ENCODE measurements at regions not wholly inside any gene's neighbourhood (a gene's known extent, or its start where the extent isn't known, plus 50 kb on each side); places are given as distances from the start of the nearest gene placed in this dataset.

DNA sequence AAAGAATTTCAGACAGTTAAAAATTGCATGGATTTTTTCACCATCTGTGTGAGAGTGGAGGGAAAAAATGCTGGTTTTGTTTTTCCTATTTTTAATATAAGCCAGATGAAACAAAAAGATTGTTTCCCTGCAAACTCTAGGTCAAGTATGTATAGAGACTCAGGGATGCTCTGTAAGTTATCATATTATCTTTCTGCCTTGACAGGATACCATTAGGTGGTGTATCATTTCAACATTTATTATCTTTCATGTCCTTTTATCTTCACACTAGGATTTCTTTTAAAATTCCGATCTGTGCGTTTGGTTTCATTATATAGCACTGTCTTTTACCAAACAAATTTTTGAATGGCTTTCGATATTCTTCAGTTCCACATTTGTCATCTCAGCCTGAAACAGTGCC lies 225.3 kb downstream of the EN1 start:
- H3K9me3 ChIP-seq (ENCODE audit: insufficient read depth, low read length) = peaks cover 2% of the 10 kb centered on the region; the same call in 1 of the 2 replicates
- no peaks in the 10 kb centered on the region for H3K27me3 ChIP-seq (ENCODE audit: insufficient read depth, insufficient read length)
- H3K4me3 ChIP-seq (ENCODE audit: insufficient read length, low read depth) = no peak overlapping the region
- no peaks in the 10 kb centered on the region for H3K4me1 ChIP-seq (ENCODE audit: insufficient read depth, insufficient read length)
- TF ChIP-seq SUZ12 (IDR thresholded peaks at IDR 0.05; ENCODE audit: extremely low read depth, insufficient read depth, insufficient read length) = no peak
- TF ChIP-seq YY1 (IDR thresholded peaks at IDR 0.05; ENCODE audit: insufficient read depth, insufficient read length) = no peak
- no peak for DNase-seq (ENCODE audit: low read depth, low spot score)
- H3K36me3 ChIP-seq (ENCODE audit: insufficient read depth, insufficient read length, low read length) = no peaks in the 10 kb centered on the region
- H3K9ac ChIP-seq (ENCODE audit: insufficient read length, low read depth) = no peak overlapping the region

DNA sequence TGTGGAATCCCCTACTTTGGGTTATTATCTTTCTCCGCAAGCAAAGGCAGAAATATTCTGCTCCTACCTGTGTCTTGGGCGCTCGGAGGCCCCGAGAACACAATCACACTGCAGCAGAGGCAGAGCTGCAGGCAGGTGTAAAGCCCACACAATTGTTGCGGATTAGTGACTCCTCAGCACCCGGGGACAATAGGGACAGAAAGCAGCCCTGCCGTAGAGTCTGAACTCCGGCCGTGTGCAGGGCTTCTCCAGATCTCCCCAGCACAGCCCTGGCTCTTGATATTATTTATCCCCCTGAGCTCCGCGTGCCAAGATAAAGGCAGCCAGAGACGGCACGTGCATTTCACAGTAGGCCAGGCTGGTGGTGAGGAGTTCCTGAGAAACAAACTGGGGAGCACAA lies 229.2 kb downstream of the EN1 start:
- no peaks in the 10 kb centered on the region for H3K27me3 ChIP-seq (ENCODE audit: insufficient read depth, insufficient read length)

GRCh38 chr2:118616432-118616831 lies 231.0 kb downstream of the EN1 start:
- TF ChIP-seq YY1 (IDR thresholded peaks at IDR 0.05; ENCODE audit: insufficient read depth, insufficient read length) (no peak), ZNF274 (IDR thresholded peaks at IDR 0.05; ENCODE audit: low read depth, low read length) (no peak), SUZ12 (IDR thresholded peaks at IDR 0.05; ENCODE audit: extremely low read depth, insufficient read depth, insufficient read length) (no peak)
- H3K9me3 ChIP-seq (ENCODE audit: insufficient read depth, low read length) = no peaks in the 10 kb centered on the region
- no peak overlapping the region for H3K9ac ChIP-seq (ENCODE audit: insufficient read length, low read depth)
- no peaks in the 10 kb centered on the region for H3K4me1 ChIP-seq (ENCODE audit: insufficient read depth, insufficient read length)
- H3K36me3 ChIP-seq (ENCODE audit: insufficient read depth, insufficient read length, low read length) = no peaks in the 10 kb centered on the region
- no peaks in the 10 kb centered on the region for H3K27me3 ChIP-seq (ENCODE audit: insufficient read depth, insufficient read length)
- no peak overlapping the region for H3K4me3 ChIP-seq (ENCODE audit: insufficient read length, low read depth)
- DNase-seq (ENCODE audit: low read depth, low spot score) = no peak

More for the DNA sequence above, 229.2 kb downstream of the EN1 start:
- no peak for DNase-seq (ENCODE audit: low read depth, low spot score)
- Histone ChIP-seq H3K4me3 (ENCODE audit: insufficient read length, low read depth) (no peak overlapping the region), H3K36me3 (ENCODE audit: insufficient read depth, insufficient read length, low read length) (no peaks in the 10 kb centered on the region), H3K4me1 (ENCODE audit: insufficient read depth, insufficient read length) (no peaks in the 10 kb centered on the region), H3K9me3 (ENCODE audit: insufficient read depth, low read length) (no peaks in the 10 kb centered on the region), H3K9ac (ENCODE audit: insufficient read length, low read depth) (no peak overlapping the region)
- no peak for TF ChIP-seq YY1 (IDR thresholded peaks at IDR 0.05; ENCODE audit: insufficient read depth, insufficient read length)
- no peak for TF ChIP-seq SUZ12 (IDR thresholded peaks at IDR 0.05; ENCODE audit: extremely low read depth, insufficient read depth, insufficient read length)
- TF ChIP-seq ZNF274 (IDR thresholded peaks at IDR 0.05; ENCODE audit: low read depth, low read length) = no peak

- DNase-seq (ENCODE audit: low read depth, low spot score) = no peak
- no peaks in the 10 kb centered on the region for H3K9me3 ChIP-seq (ENCODE audit: insufficient read depth, low read length)
- H3K9ac ChIP-seq (ENCODE audit: insufficient read length, low read depth) = no peak overlapping the region
- H3K4me1 ChIP-seq (ENCODE audit: insufficient read depth, insufficient read length) = no peaks in the 10 kb centered on the region
- no peak for TF ChIP-seq YY1 (IDR thresholded peaks at IDR 0.05; ENCODE audit: insufficient read depth, insufficient read length)
- TF ChIP-seq SUZ12 (IDR thresholded peaks at IDR 0.05; ENCODE audit: extremely low read depth, insufficient read depth, insufficient read length) = no peak
- TF ChIP-seq ZNF274 (IDR thresholded peaks at IDR 0.05; ENCODE audit: low read depth, low read length) = no peak
- no peaks in the 10 kb centered on the region for H3K36me3 ChIP-seq (ENCODE audit: insufficient read depth, insufficient read length, low read length)
- no peaks in the 10 kb centered on the region for H3K27me3 ChIP-seq (ENCODE audit: insufficient read depth, insufficient read length)
- no peak overlapping the region for H3K4me3 ChIP-seq (ENCODE audit: insufficient read length, low read depth)
Measured at GRCh38 chr2:118614841-118615271, 232.6 kb downstream of the EN1 start.

- Histone ChIP-seq H3K9me3 (ENCODE audit: insufficient read depth, low read length) (no peaks in the 10 kb centered on the region), H3K27me3 (ENCODE audit: insufficient read depth, insufficient read length) (no peaks in the 10 kb centered on the region), H3K4me3 (ENCODE audit: insufficient read length, low read depth) (no peak overlapping the region), H3K4me1 (ENCODE audit: insufficient read depth, insufficient read length) (no peaks in the 10 kb centered on the region), H3K36me3 (ENCODE audit: insufficient read depth, insufficient read length, low read length) (no peaks in the 10 kb centered on the region), H3K9ac (ENCODE audit: insufficient read length, low read depth) (no peak overlapping the region)
- no peak for DNase-seq (ENCODE audit: low read depth, low spot score)
- no peak for TF ChIP-seq ZNF274 (IDR thresholded peaks at IDR 0.05; ENCODE audit: low read depth, low read length)
Measured at GRCh38 chr2:118613737-118614136, 233.7 kb downstream of the EN1 start.

DNA sequence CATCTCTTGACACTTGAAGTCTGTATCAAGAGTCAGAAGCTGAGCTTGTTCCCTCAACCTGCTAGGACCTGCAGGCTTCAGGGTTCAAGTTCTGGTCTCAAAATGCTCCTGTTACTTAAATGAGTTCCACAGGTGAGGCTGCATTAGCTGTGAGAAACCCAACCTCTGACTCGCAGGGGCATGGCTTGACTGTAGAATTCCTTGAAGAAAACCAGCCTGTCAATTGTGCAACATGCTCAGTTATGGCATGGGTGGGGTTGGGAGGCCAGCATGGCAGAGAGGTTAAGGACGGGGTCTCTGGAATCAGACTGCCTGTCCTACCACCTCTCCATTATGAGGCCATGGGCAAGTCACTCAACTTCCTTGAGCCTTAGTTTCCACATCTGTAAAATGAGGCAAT lies 235.8 kb downstream of the EN1 start:
- DNase-seq (ENCODE audit: low read depth, low spot score) = no peak
- TF ChIP-seq YY1 (IDR thresholded peaks at IDR 0.05; ENCODE audit: insufficient read depth, insufficient read length) = no peak
- no peak for TF ChIP-seq SUZ12 (IDR thresholded peaks at IDR 0.05; ENCODE audit: extremely low read depth, insufficient read depth, insufficient read length)
- TF ChIP-seq ZNF274 (IDR thresholded peaks at IDR 0.05; ENCODE audit: low read depth, low read length) = no peak
- H3K9ac ChIP-seq (ENCODE audit: insufficient read length, low read depth) = no peak overlapping the region
- H3K27me3 ChIP-seq (ENCODE audit: insufficient read depth, insufficient read length) = no peaks in the 10 kb centered on the region
- no peak overlapping the region for H3K4me3 ChIP-seq (ENCODE audit: insufficient read length, low read depth)
- no peaks in the 10 kb centered on the region for H3K36me3 ChIP-seq (ENCODE audit: insufficient read depth, insufficient read length, low read length)
- no peaks in the 10 kb centered on the region for H3K9me3 ChIP-seq (ENCODE audit: insufficient read depth, low read length)
- H3K4me1 ChIP-seq (ENCODE audit: insufficient read depth, insufficient read length) = no peaks in the 10 kb centered on the region

- Histone ChIP-seq H3K27me3 (ENCODE audit: insufficient read depth, insufficient read length) (no peaks in the 10 kb centered on the region), H3K4me3 (ENCODE audit: insufficient read length, low read depth) (no peak overlapping the region), H3K4me1 (ENCODE audit: insufficient read depth, insufficient read length) (no peaks in the 10 kb centered on the region), H3K9me3 (ENCODE audit: insufficient read depth, low read length) (no peaks in the 10 kb centered on the region), H3K9ac (ENCODE audit: insufficient read length, low read depth) (no peak overlapping the region), H3K36me3 (ENCODE audit: insufficient read depth, insufficient read length, low read length) (no peaks in the 10 kb centered on the region)
- TF ChIP-seq SUZ12 (IDR thresholded peaks at IDR 0.05; ENCODE audit: extremely low read depth, insufficient read depth, insufficient read length) (no peak), ZNF274 (IDR thresholded peaks at IDR 0.05; ENCODE audit: low read depth, low read length) (no peak), YY1 (IDR thresholded peaks at IDR 0.05; ENCODE audit: insufficient read depth, insufficient read length) (no peak)
- no peak for DNase-seq (ENCODE audit: low read depth, low spot score)
Measured at GRCh38 chr2:118609138-118609537, 238.3 kb downstream of the EN1 start.

GRCh38 chr2:118607641-118608040 lies 239.8 kb downstream of the EN1 start:
- no peaks in the 10 kb centered on the region for H3K9me3 ChIP-seq (ENCODE audit: insufficient read depth, low read length)
- H3K4me1 ChIP-seq (ENCODE audit: insufficient read depth, insufficient read length) = no peaks in the 10 kb centered on the region
- DNase-seq (ENCODE audit: low read depth, low spot score) = no peak
- TF ChIP-seq ZNF274 (IDR thresholded peaks at IDR 0.05; ENCODE audit: low read depth, low read length) (no peak), SUZ12 (IDR thresholded peaks at IDR 0.05; ENCODE audit: extremely low read depth, insufficient read depth, insufficient read length) (no peak), YY1 (IDR thresholded peaks at IDR 0.05; ENCODE audit: insufficient read depth, insufficient read length) (no peak)
- H3K9ac ChIP-seq (ENCODE audit: insufficient read length, low read depth) = no peak overlapping the region
- no peaks in the 10 kb centered on the region for H3K36me3 ChIP-seq (ENCODE audit: insufficient read depth, insufficient read length, low read length)
- no peaks in the 10 kb centered on the region for H3K27me3 ChIP-seq (ENCODE audit: insufficient read depth, insufficient read length)
- H3K4me3 ChIP-seq (ENCODE audit: insufficient read length, low read depth) = no peak overlapping the region

Measured in NT2/D1 (cell line).